Endodermal cell (in vitro differentiated cells): ENCODE measurements at regions not wholly inside any gene's neighbourhood (a gene's known extent, or its start where the extent isn't known, plus 50 kb on each side); places are given as distances from the start of the nearest gene placed in this dataset.

ENCODE experiments used
- DNase-seq: peaks from one replicate; pipeline ENCODE4 v3.0.0-alpha.2; 2017
- H3K27ac ChIP-seq: 2 replicates; pipeline ENCODE4 v1.5.1; 2013; ENCODE audit warnings: mild to moderate bottlenecking, low read depth, low read length, moderate library complexity
- H3K27me3 ChIP-seq: 2 replicates; pipeline ENCODE4 v1.6.1; 2013; ENCODE audit warnings: mild to moderate bottlenecking, low read length, moderate library complexity; ENCODE audit not compliant: insufficient read depth, control insufficient read depth, poor library complexity, severe bottlenecking
- H3K36me3 ChIP-seq: 2 replicates; pipeline ENCODE4 v1.7.0; 2013; ENCODE audit warnings: mild to moderate bottlenecking, low read length, moderate library complexity; ENCODE audit not compliant: control insufficient read depth, insufficient read depth
- H3K4me1 ChIP-seq: one replicate; pipeline ENCODE4 v1.7.0; 2013; ENCODE audit warnings: low read length; ENCODE audit not compliant: control insufficient read depth, insufficient read depth
- H3K4me3 ChIP-seq: 2 replicates; pipeline ENCODE4 v1.5.1; 2013; ENCODE audit warnings: mild to moderate bottlenecking, low read length, moderate library complexity
- H3K9ac ChIP-seq: 2 replicates; pipeline ENCODE4 v1.6.1; 2013; ENCODE audit warnings: mild to moderate bottlenecking, low read length, moderate library complexity; ENCODE audit not compliant: poor library complexity, severe bottlenecking; ENCODE audit errors: extremely low read depth
- H3K9me3 ChIP-seq: 2 replicates; pipeline ENCODE4 v1.6.1; 2013; ENCODE audit warnings: mild to moderate bottlenecking, low read length, moderate library complexity; ENCODE audit not compliant: control insufficient read depth
- H3K27ac Mint-ChIP-seq: 2 replicates; pipeline ENCODE4 v1.8.0; 2020; ENCODE audit warnings: mixed read lengths
- H3K27me3 Mint-ChIP-seq: 2 replicates; pipeline ENCODE4 v1.8.0; 2021; ENCODE audit warnings: mild to moderate bottlenecking, mixed read lengths; ENCODE audit not compliant: insufficient read depth
- H3K36me3 Mint-ChIP-seq: 2 replicates; pipeline ENCODE4 v1.8.0; 2020; ENCODE audit warnings: low read depth, mixed read lengths
- H3K4me1 Mint-ChIP-seq: 2 replicates; pipeline ENCODE4 v1.8.0; 2020; ENCODE audit warnings: mixed read lengths
- H3K4me3 Mint-ChIP-seq: 2 replicates; pipeline ENCODE4 v1.8.0; 2020; ENCODE audit warnings: mild to moderate bottlenecking, moderate library complexity, mixed read lengths
- H3K9me3 Mint-ChIP-seq: 2 replicates; pipeline ENCODE4 v1.8.0; 2020; ENCODE audit warnings: mild to moderate bottlenecking, mixed read lengths
- WGBS, 2 experiments: methylation state at CpG; one replicate each; pipeline versions ENCODE4 v1.1.5 to v1.1.7; 2013; ENCODE audit warnings: missing lambda C conversion rate in 2 of 2, mixed read lengths in 1 of 2; ENCODE audit not compliant: insufficient coverage in 1 of 2, insufficient read length in 1 of 2; 5-methylcytosine and 5-hydroxymethylcytosine counted together
- TF ChIP-seq, protein P1 (sequence below): fragments of 200-600 bp; sonication (generic); conservative IDR thresholded peaks from 2 replicates; pipeline ENCODE4 v1.5.0; 2021; ENCODE audit warnings: antibody characterized with exemption, mild to moderate bottlenecking

- Histone ChIP-seq H3K9ac (no peak overlapping the region), H3K4me3 (no peak overlapping the region), H3K9me3 (no peaks in the 10 kb centered on the region), H3K36me3 (no peaks in the 10 kb centered on the region), H3K27me3 (no peaks in the 10 kb centered on the region), H3K4me1 (no peaks in the 10 kb centered on the region), H3K27ac (peak overlapping the region; percentile 88)
- H3K4me3 Mint-ChIP-seq: peak overlapping the region; percentile 76
- no peaks in the 10 kb centered on the region for H3K36me3 Mint-ChIP-seq
- no peak for DNase-seq
- TF ChIP-seq, protein P1, sequence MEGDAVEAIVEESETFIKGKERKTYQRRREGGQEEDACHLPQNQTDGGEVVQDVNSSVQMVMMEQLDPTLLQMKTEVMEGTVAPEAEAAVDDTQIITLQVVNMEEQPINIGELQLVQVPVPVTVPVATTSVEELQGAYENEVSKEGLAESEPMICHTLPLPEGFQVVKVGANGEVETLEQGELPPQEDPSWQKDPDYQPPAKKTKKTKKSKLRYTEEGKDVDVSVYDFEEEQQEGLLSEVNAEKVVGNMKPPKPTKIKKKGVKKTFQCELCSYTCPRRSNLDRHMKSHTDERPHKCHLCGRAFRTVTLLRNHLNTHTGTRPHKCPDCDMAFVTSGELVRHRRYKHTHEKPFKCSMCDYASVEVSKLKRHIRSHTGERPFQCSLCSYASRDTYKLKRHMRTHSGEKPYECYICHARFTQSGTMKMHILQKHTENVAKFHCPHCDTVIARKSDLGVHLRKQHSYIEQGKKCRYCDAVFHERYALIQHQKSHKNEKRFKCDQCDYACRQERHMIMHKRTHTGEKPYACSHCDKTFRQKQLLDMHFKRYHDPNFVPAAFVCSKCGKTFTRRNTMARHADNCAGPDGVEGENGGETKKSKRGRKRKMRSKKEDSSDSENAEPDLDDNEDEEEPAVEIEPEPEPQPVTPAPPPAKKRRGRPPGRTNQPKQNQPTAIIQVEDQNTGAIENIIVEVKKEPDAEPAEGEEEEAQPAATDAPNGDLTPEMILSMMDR: no peak
- 78 to 90% methylated on average over 2 to 6 of the region's 6 CpGs for WGBS, 2 experiments
- no peak overlapping the region for H3K27ac Mint-ChIP-seq
- H3K9me3 Mint-ChIP-seq: peaks cover 13% of the 10 kb centered on the region
- H3K4me1 Mint-ChIP-seq: peaks cover 10% of the 10 kb centered on the region
- H3K27me3 Mint-ChIP-seq: peaks cover 2% of the 10 kb centered on the region
These were observed 163.6 kb upstream of the FAT1 start for GRCh38 chr4:186887291-186887700.

DNA sequence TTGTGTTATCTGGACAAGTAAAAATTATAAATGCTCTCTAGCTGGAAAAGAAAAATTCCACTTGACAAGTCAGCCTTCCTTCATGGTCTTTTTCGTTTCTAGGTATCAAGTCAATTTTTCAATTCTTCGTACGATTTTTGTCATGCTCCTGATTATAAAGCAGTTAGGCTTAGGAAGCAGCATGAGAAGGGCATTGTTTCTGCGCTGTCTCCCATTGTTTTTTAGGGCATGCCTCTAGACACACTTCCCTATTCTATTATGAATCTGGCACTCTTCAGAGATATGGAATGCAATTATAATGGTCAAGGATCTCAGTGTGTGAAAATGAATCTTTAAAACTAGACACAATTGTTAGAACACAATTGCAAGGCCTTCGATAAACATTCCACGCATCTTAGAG, 164.1 kb upstream of the FAT1 start:
- Mint-ChIP-seq H3K9me3 (peaks cover 13% of the 10 kb centered on the region), H3K27me3 (peaks cover 2% of the 10 kb centered on the region), H3K27ac (no peak overlapping the region), H3K36me3 (no peaks in the 10 kb centered on the region), H3K4me1 (peaks cover 10% of the 10 kb centered on the region), H3K4me3 (peak overlapping the region; percentile 76)
- no peak overlapping the region for H3K9ac ChIP-seq
- no peaks in the 10 kb centered on the region for H3K36me3 ChIP-seq
- no peaks in the 10 kb centered on the region for H3K4me1 ChIP-seq
- no peaks in the 10 kb centered on the region for H3K9me3 ChIP-seq
- H3K27ac ChIP-seq: peak overlapping the region; percentile 88
- no peaks in the 10 kb centered on the region for H3K27me3 ChIP-seq
- TF ChIP-seq, protein P1: no peak
- DNase-seq: no peak
- 81 to 91% methylated on average over 5 to 6 of the region's 6 CpGs for WGBS, 2 experiments
- H3K4me3 ChIP-seq: no peak overlapping the region

- Histone ChIP-seq H3K9ac (no peak overlapping the region), H3K9me3 (no peaks in the 10 kb centered on the region), H3K27me3 (no peaks in the 10 kb centered on the region), H3K27ac (no peak overlapping the region), H3K4me3 (no peak overlapping the region), H3K36me3 (no peaks in the 10 kb centered on the region), H3K4me1 (no peaks in the 10 kb centered on the region)
- Mint-ChIP-seq H3K36me3 (no peaks in the 10 kb centered on the region), H3K9me3 (peaks cover 13% of the 10 kb centered on the region), H3K27me3 (peaks cover 2% of the 10 kb centered on the region), H3K4me1 (peaks cover 10% of the 10 kb centered on the region), H3K27ac (no peak overlapping the region), H3K4me3 (peak overlapping the region; percentile 76)
- 94 to 95% methylated on average over 4 to 46 of the region's 46 CpGs for WGBS, 2 experiments
- DNase-seq: no peak
- TF ChIP-seq, protein P1: no peak
These were observed 166.4 kb upstream of the FAT1 start for GRCh38 chr4:186889876-186890643.
